GM13976 (cell line): ENCODE measurements at regions not wholly inside any gene's neighbourhood (a gene's known extent, or its start where the extent isn't known, plus 50 kb on each side); places are given as distances from the start of the nearest gene placed in this dataset.

Experiments used
- DNase-seq: peaks from one replicate; pipeline ENCODE4 v3.0.0; 2012; ENCODE audit warnings: low spot score
- CTCF ChIP-seq: IDR thresholded peaks from 2 replicates; pipeline ENCODE4 v1.5.1; 2012; ENCODE audit warnings: borderline replicate concordance, mild to moderate bottlenecking; ENCODE audit not compliant: insufficient read depth; ENCODE audit errors: extremely low read depth, missing control alignments, control extremely low read depth
- in situ Hi-C: fragments of 300-500 bp; cut with MboI; formaldehyde crosslinking; loops from one replicate; pipeline ENCODE4 v1.12.0; 2022; ENCODE audit warnings: low sequenced_read_pairs, mixed read lengths, inconsistent platforms; ENCODE audit not compliant: unreplicated experiment

DNA sequence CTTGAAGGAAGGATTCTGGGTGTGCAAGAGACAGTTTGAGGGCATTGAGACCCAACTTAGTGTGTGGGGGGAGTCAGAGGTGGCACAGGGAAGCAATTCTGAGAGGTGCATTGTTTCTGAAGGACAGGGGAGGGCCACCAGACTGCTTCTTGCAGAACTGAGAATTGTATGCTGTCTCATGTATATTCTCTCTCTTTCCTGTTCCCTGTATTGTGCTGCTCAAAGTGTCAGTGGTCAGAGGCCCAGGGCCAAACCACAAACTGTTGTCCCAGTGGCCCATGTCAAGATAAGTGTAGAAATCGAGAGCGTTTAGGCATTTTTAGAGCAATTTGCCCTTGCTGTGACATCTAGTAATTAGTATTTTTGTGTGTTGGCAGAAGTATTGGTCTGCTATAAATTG lies 567.1 kb downstream of the EDEM1 start:
- no peak for DNase-seq
- no peak for TF ChIP-seq CTCF
- in situ Hi-C loops = no loop called here

GRCh38 chr3:5756443-5756842 lies 568.9 kb downstream of the EDEM1 start:
- in situ Hi-C loops = no loop called here
- DNase-seq = no peak

DNA sequence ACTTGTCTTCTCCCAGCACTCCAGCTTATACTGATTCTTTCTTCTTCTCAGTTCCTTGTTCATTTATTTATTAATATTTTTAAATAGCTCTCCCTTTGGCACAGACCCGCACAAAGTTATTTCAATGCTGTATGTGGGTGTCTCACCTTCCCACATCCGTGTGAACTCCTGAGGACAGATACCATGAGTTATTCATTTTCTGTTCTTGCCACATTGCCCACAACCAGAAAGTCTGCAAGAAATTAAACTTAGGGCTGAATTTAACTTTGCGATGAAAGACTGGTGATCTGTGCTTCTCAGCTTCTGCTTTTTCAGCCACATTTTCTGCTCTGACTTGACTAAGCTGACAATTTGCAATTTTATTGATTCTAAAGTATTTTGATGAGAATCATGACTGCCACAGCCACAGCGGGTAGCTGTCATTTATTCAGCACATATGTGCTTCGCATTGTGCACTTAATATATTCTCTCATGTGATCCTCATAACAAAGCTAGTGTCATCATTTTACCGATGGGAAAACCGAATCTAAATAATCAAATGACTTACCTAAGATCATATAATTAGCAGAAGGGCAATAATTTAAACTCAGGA lies 569.8 kb downstream of the EDEM1 start:
- TF ChIP-seq CTCF = no peak
- in situ Hi-C loops = no loop called here
- no peak for DNase-seq

More at GRCh38 chr3:5756443-5756842, 568.9 kb downstream of the EDEM1 start:
- TF ChIP-seq CTCF = no peak

DNA sequence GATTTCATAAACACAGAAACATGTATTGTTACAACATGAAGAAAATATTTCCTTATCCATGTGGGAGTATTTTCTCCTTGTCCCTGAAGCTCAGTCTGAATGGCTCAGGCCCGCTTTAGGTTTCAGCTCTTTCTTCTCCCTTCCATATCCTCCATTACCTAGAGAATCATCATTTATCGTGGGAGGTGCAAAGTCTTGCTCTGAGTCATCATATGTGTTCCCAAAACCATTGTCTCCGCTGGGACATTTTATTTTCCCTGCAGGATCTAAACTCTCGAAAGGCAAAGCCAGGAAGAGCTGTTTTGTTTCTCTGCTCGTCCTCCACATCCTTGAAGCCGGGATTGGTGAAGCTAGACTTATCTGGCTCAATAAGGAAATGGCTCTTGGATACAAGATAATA lies 571.2 kb downstream of the EDEM1 start:
- TF ChIP-seq CTCF = no peak
- in situ Hi-C loops = no loop called here
- no peak for DNase-seq

DNA sequence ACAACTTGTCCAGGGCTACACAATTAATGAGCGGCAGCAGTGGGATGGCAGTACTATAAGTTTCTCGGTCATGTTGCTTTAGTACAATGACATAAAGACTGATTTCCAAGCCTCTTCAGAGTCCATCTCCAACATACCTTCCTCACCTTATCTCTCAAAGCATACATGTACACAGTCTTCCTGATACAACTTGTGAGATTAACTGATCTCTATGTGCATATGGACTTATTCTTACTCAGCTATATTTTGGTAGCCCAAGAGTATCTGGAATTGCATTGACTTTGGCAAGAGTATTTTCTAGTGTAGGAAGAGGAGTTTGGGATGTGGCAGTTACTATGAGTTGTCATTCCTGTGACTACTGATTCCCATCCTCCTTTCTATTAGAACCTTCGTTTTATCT lies 575.0 kb downstream of the EDEM1 start:
- in situ Hi-C loops = no loop called here
- TF ChIP-seq CTCF = no peak
- DNase-seq = no peak

DNA sequence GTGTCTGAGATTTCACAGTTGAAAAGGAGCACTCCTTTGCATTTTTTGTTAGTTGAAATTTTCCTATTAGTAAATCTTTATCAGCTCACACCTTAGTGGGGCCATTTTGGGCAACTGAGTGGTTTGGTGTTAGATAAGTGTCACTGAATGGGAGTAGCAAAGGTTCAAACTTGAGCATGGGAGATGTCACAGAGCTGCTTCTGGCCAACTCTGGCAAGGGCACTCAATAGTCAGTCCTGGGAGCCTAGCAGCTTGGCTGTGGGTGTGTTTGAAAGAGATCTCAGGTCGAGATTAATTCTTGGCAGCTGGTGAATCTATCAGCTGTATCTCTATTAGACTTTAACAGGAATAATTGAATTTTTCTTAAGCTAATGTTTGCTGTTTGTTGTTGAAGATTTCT lies 579.3 kb downstream of the EDEM1 start:
- in situ Hi-C loops = no loop called here
- TF ChIP-seq CTCF = no peak
- no peak for DNase-seq
